ENCODE measurements at regions not wholly inside any gene's neighbourhood (a gene's known extent, or its start where the extent isn't known, plus 50 kb on each side); places are given as distances from the start of the nearest gene placed in this dataset.

GRCh38 chr2:19050354-19050753 is 308.1 kb downstream of the OSR1 start:
- Histone ChIP-seq H3K4me3 (ENCODE audit: low read length in 2 of 2) (no peak overlapping the region), H3K9me3 (ENCODE audit: control insufficient read depth in 2 of 2, insufficient read depth in 1 of 2, low read length in 1 of 2) (no peaks in the 10 kb centered on the region), H3K27me3 (ENCODE audit: control insufficient read depth in 2 of 2, insufficient read depth in 1 of 2, low read length in 1 of 2) (no peaks in the 10 kb centered on the region), H3K27ac (ENCODE audit: low read depth in 1 of 2, low read length in 1 of 2) (no peak overlapping the region), H3K36me3 (ENCODE audit: control insufficient read depth in 2 of 2, insufficient read depth in 2 of 2, low read length in 1 of 2) (no peaks in the 10 kb centered on the region), H3K4me1 (ENCODE audit: control insufficient read depth in 2 of 2, insufficient read depth in 2 of 2, low read length in 2 of 2) (no peaks in the 10 kb centered on the region)
- no peak for DNase-seq (ENCODE audit: low read depth in 6 of 9, low spot score in 9 of 9)

DNA sequence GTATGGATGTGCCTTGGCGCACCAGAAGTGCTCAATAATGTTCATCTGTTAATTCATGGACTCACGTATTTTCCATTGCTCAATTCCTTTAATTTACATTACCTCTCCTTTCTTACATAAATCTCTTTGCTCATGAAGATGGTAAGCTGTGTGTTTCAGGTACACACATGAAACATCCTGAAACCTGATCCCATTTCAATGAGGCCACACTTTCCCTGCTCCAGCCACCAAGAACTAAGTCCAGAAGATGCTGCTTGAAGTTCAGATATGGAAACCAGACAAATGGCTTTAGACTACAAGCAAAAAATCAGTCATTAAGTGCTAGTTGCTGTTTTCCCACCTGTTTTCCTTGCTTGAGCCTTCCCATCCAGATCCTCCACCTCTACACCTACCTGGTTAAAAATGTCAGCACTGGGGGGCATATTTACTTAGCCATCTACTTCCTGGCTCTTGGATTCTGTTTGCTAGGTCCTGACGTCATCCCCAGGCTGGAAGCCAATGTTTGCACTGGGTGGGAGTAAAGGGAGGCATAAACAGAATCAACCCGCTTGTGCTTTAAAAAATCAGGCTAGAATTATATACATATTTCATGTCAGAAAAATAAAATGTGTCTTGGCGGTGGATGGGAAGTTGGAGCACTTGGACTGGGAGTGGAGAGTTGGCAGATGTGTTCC is 309.7 kb downstream of the OSR1 start:
- H3K9me3 ChIP-seq (ENCODE audit: control insufficient read depth in 2 of 2, insufficient read depth in 1 of 2, low read length in 1 of 2) = no peaks in the 10 kb centered on the region
- H3K4me3 ChIP-seq (ENCODE audit: low read length in 2 of 2) = no peak overlapping the region
- H3K36me3 ChIP-seq (ENCODE audit: control insufficient read depth in 2 of 2, insufficient read depth in 2 of 2, low read length in 1 of 2) = no peaks in the 10 kb centered on the region
- H3K4me1 ChIP-seq (ENCODE audit: control insufficient read depth in 2 of 2, insufficient read depth in 2 of 2, low read length in 2 of 2) = no peaks in the 10 kb centered on the region
- no peaks in the 10 kb centered on the region for H3K27me3 ChIP-seq (ENCODE audit: control insufficient read depth in 2 of 2, insufficient read depth in 1 of 2, low read length in 1 of 2)
- H3K27ac ChIP-seq (ENCODE audit: low read depth in 1 of 2, low read length in 1 of 2) = no peak overlapping the region
- WGBS = 91% methylated on average over 5 of the region's 5 CpGs
- no peak for DNase-seq (ENCODE audit: low read depth in 6 of 9, low spot score in 9 of 9)

DNA sequence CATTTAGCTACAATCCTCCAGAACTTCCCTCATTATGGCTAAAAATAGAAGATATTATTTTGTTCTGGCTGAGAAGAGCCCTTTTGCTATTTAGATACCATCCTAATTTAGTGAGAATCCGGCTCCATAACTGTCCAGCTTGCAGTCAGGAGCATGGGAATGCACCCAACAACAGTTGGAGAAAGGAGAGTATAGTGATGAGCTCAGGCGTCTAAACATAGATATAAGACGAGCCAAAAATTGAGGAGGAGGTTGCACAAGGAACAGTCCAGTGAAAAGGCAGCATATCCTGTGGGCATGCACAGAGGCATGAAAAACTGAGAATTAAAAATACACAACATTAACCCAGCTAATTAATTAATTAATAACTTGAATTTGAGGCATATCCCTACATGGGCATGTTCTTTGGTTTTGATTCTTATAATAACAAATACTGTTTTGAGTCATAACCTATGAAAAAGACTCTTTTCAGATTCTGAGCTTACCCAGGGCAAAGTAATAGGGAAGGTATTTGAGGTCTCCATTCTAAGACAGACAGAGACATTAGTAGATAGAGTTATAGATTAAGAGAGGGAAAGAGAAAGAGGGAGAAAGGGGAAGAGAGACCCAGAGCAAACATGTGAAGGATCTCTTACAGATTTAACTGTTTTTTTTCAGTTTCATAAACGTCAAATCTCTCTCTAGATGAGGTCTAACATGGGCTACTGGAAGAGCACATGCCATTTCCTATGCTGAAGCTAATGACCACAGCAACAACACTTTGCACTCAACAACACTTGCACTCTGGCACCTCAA is 311.2 kb downstream of the OSR1 start:
- Histone ChIP-seq H3K4me1 (ENCODE audit: control insufficient read depth in 2 of 2, insufficient read depth in 2 of 2, low read length in 2 of 2) (no peaks in the 10 kb centered on the region), H3K36me3 (ENCODE audit: control insufficient read depth in 2 of 2, insufficient read depth in 2 of 2, low read length in 1 of 2) (no peaks in the 10 kb centered on the region), H3K9me3 (ENCODE audit: control insufficient read depth in 2 of 2, insufficient read depth in 1 of 2, low read length in 1 of 2) (no peaks in the 10 kb centered on the region), H3K27me3 (ENCODE audit: control insufficient read depth in 2 of 2, insufficient read depth in 1 of 2, low read length in 1 of 2) (no peaks in the 10 kb centered on the region), H3K4me3 (ENCODE audit: low read length in 2 of 2) (no peak overlapping the region), H3K27ac (ENCODE audit: low read depth in 1 of 2, low read length in 1 of 2) (no peak overlapping the region)
- WGBS = 88% methylated on average over 4 of the region's 4 CpGs
- DNase-seq (ENCODE audit: low read depth in 6 of 9, low spot score in 9 of 9) = no peak

GRCh38 chr2:19045151-19045550 is 313.3 kb downstream of the OSR1 start:
- Histone ChIP-seq H3K9me3 (ENCODE audit: control insufficient read depth in 2 of 2, insufficient read depth in 1 of 2, low read length in 1 of 2) (no peaks in the 10 kb centered on the region), H3K4me1 (ENCODE audit: control insufficient read depth in 2 of 2, insufficient read depth in 2 of 2, low read length in 2 of 2) (no peaks in the 10 kb centered on the region), H3K36me3 (ENCODE audit: control insufficient read depth in 2 of 2, insufficient read depth in 2 of 2, low read length in 1 of 2) (no peaks in the 10 kb centered on the region), H3K27me3 (ENCODE audit: control insufficient read depth in 2 of 2, insufficient read depth in 1 of 2, low read length in 1 of 2) (no peaks in the 10 kb centered on the region), H3K4me3 (ENCODE audit: low read length in 2 of 2) (no peak overlapping the region), H3K27ac (ENCODE audit: low read depth in 1 of 2, low read length in 1 of 2) (no peak overlapping the region)
- WGBS = 88% methylated on average over 4 of the region's 4 CpGs
- no peak for DNase-seq (ENCODE audit: low read depth in 6 of 9, low spot score in 9 of 9)

DNA sequence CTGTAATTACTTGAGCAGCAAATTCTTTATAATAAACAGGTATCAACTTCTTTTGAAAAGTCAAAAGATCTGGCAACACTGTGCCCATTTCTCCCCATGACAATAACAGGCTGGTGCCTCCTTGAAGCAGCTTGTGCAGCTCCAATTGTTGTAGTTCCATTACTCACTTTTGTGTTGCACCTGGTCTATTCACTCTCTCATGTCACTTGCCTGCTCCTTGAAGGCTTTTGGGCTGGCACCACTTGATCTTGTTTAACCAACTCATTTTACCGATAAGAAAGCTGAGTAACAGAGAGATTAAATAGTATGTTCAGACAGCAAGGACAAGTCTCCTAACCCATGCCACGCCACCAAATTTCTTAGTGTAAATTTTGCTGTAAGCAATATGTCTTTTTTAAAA is 314.5 kb downstream of the OSR1 start:
- no peaks in the 10 kb centered on the region for H3K4me1 ChIP-seq (ENCODE audit: control insufficient read depth in 2 of 2, insufficient read depth in 2 of 2, low read length in 2 of 2)
- no peak for DNase-seq (ENCODE audit: low read depth in 6 of 9, low spot score in 9 of 9)
- H3K27ac ChIP-seq (ENCODE audit: low read depth in 1 of 2, low read length in 1 of 2) = no peak overlapping the region

GRCh38 chr2:19041434-19042041 is 316.9 kb downstream of the OSR1 start:
- Histone ChIP-seq H3K9me3 (ENCODE audit: control insufficient read depth in 2 of 2, insufficient read depth in 1 of 2, low read length in 1 of 2) (no peaks in the 10 kb centered on the region), H3K27me3 (ENCODE audit: control insufficient read depth in 2 of 2, insufficient read depth in 1 of 2, low read length in 1 of 2) (no peaks in the 10 kb centered on the region), H3K36me3 (ENCODE audit: control insufficient read depth in 2 of 2, insufficient read depth in 2 of 2, low read length in 1 of 2) (no peaks in the 10 kb centered on the region), H3K27ac (ENCODE audit: low read depth in 1 of 2, low read length in 1 of 2) (no peak overlapping the region), H3K4me3 (ENCODE audit: low read length in 2 of 2) (no peak overlapping the region), H3K4me1 (ENCODE audit: control insufficient read depth in 2 of 2, insufficient read depth in 2 of 2, low read length in 2 of 2) (no peaks in the 10 kb centered on the region)
- no peak for DNase-seq (ENCODE audit: low read depth in 6 of 9, low spot score in 9 of 9)
- 87% methylated on average over 5 of the region's 5 CpGs for WGBS

More for the DNA sequence above, 314.5 kb downstream of the OSR1 start:
- Histone ChIP-seq H3K4me3 (ENCODE audit: low read length in 2 of 2) (no peak overlapping the region), H3K36me3 (ENCODE audit: control insufficient read depth in 2 of 2, insufficient read depth in 2 of 2, low read length in 1 of 2) (no peaks in the 10 kb centered on the region), H3K27me3 (ENCODE audit: control insufficient read depth in 2 of 2, insufficient read depth in 1 of 2, low read length in 1 of 2) (no peaks in the 10 kb centered on the region), H3K9me3 (ENCODE audit: control insufficient read depth in 2 of 2, insufficient read depth in 1 of 2, low read length in 1 of 2) (no peaks in the 10 kb centered on the region)
- 97% methylated on average over 2 of the region's 2 CpGs for WGBS

- Histone ChIP-seq H3K4me3 (ENCODE audit: low read length in 2 of 2) (no peak overlapping the region), H3K4me1 (ENCODE audit: control insufficient read depth in 2 of 2, insufficient read depth in 2 of 2, low read length in 2 of 2) (no peaks in the 10 kb centered on the region), H3K27ac (ENCODE audit: low read depth in 1 of 2, low read length in 1 of 2) (no peak overlapping the region), H3K36me3 (ENCODE audit: control insufficient read depth in 2 of 2, insufficient read depth in 2 of 2, low read length in 1 of 2) (no peaks in the 10 kb centered on the region), H3K9me3 (ENCODE audit: control insufficient read depth in 2 of 2, insufficient read depth in 1 of 2, low read length in 1 of 2) (no peaks in the 10 kb centered on the region), H3K27me3 (ENCODE audit: control insufficient read depth in 2 of 2, insufficient read depth in 1 of 2, low read length in 1 of 2) (no peaks in the 10 kb centered on the region)
- no peak for DNase-seq (ENCODE audit: low read depth in 6 of 9, low spot score in 9 of 9)
- 36% methylated on average over 3 of the region's 3 CpGs for WGBS
Measured at GRCh38 chr2:19038071-19039015, 320.1 kb downstream of the OSR1 start.

DNA sequence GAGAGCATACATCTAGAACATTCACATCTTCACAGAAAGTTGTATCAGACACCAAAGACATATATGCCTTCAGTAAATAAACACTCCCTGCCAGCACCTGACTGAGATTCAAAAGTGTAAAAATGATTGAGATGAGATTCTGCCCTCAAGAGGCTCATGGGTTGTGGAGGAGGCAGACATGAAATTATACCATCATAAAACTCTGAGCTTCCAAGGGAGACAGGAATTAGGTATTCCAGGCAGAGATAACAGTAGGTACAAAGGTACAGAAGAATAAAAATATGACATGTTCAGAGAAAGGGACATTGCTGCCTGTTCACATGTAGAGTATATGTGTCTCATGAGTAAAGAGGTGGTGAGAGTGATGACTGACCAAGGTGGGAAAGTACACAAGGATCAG is 322.3 kb downstream of the OSR1 start:
- no peak for DNase-seq (ENCODE audit: low read depth in 6 of 9, low spot score in 9 of 9)
- H3K36me3 ChIP-seq (ENCODE audit: control insufficient read depth in 2 of 2, insufficient read depth in 2 of 2, low read length in 1 of 2) = no peaks in the 10 kb centered on the region
- no peaks in the 10 kb centered on the region for H3K27me3 ChIP-seq (ENCODE audit: control insufficient read depth in 2 of 2, insufficient read depth in 1 of 2, low read length in 1 of 2)
- H3K9me3 ChIP-seq (ENCODE audit: control insufficient read depth in 2 of 2, insufficient read depth in 1 of 2, low read length in 1 of 2) = no peaks in the 10 kb centered on the region
- no peak overlapping the region for H3K27ac ChIP-seq (ENCODE audit: low read depth in 1 of 2, low read length in 1 of 2)
- H3K4me1 ChIP-seq (ENCODE audit: control insufficient read depth in 2 of 2, insufficient read depth in 2 of 2, low read length in 2 of 2) = no peaks in the 10 kb centered on the region
- H3K4me3 ChIP-seq (ENCODE audit: low read length in 2 of 2) = no peak overlapping the region
